GM12892 (cell line): ENCODE measurements at regions not wholly inside any gene's neighbourhood (a gene's known extent, or its start where the extent isn't known, plus 50 kb on each side); places are given as distances from the start of the nearest gene placed in this dataset.

Source experiments
- DNase-seq: peaks from one replicate; pipeline ENCODE4 v3.0.0; 2011; ENCODE audit not compliant: insufficient read length
- FAIRE-seq: peaks from 2 replicates; lab custom pipeline; 2011; peaks lifted over from hg19 to GRCh38; lab: Jason Lieb, UNC
- POLR2A ChIP-seq: IDR thresholded peaks from 2 replicates; pipeline ENCODE4 v1.6.1; 2011; ENCODE audit warnings: low read depth, low read length, control low read depth
- POLR2AphosphoS5 ChIP-seq: IDR thresholded peaks from 2 replicates; pipeline ENCODE4 v1.6.1; 2011; ENCODE audit warnings: low read depth, low read length, control low read depth
- TAF1 ChIP-seq: IDR thresholded peaks from 2 replicates; pipeline ENCODE4 v1.6.1; 2011; ENCODE audit warnings: low read depth, mild to moderate bottlenecking, control low read depth, low read length, borderline replicate concordance

- DNase-seq = no peak
- TF ChIP-seq POLR2AphosphoS5 (no peak), POLR2A (no peak), TAF1 (no peak)
- no peak for FAIRE-seq
Measured at GRCh38 chrX:2583194-2584162, 82.7 kb upstream of the DHRSX start.

- DNase-seq = no peak
- TF ChIP-seq TAF1 (no peak), POLR2A (no peak), POLR2AphosphoS5 (no peak)
- FAIRE-seq = no peak
Measured at GRCh38 chrX:2582667-2583066, 81.9 kb upstream of the DHRSX start.

- FAIRE-seq (no peak), DNase-seq (no peak)
- no peak for TF ChIP-seq POLR2A
- no peak for TF ChIP-seq POLR2AphosphoS5
- TF ChIP-seq TAF1 = no peak
Measured at GRCh38 chrX:2581296-2581695, 80.5 kb upstream of the DHRSX start.

GRCh38 chrX:2578864-2579263 lies 78.1 kb upstream of the DHRSX start:
- TF ChIP-seq TAF1 = no peak
- no peak for TF ChIP-seq POLR2A
- no peak for TF ChIP-seq POLR2AphosphoS5
- FAIRE-seq (no peak), DNase-seq (no peak)

GRCh38 chrX:2577844-2578466 lies 77.2 kb upstream of the DHRSX start:
- DNase-seq = no peak
- TF ChIP-seq POLR2A (no peak), POLR2AphosphoS5 (no peak), TAF1 (no peak)
- no peak for FAIRE-seq

- no peak for FAIRE-seq
- no peak for DNase-seq
- TF ChIP-seq POLR2A (no peak), POLR2AphosphoS5 (no peak), TAF1 (no peak)
Measured at GRCh38 chrX:2576793-2577192, 76.0 kb upstream of the DHRSX start.

- FAIRE-seq (no peak), DNase-seq (no peak)
- TF ChIP-seq POLR2AphosphoS5 = no peak
- no peak for TF ChIP-seq POLR2A
- TF ChIP-seq TAF1 = no peak
Measured at GRCh38 chrX:2574271-2574670, 73.5 kb upstream of the DHRSX start.

GRCh38 chrX:2572740-2573139 lies 72.0 kb upstream of the DHRSX start:
- FAIRE-seq (no peak), DNase-seq (no peak)
- TF ChIP-seq POLR2A (no peak), POLR2AphosphoS5 (no peak), TAF1 (no peak)

GRCh38 chrX:2568125-2568524 lies 67.3 kb upstream of the DHRSX start:
- no peak for FAIRE-seq
- TF ChIP-seq POLR2AphosphoS5 (no peak), POLR2A (no peak), TAF1 (no peak)
- DNase-seq = no peak

GRCh38 chrX:2566055-2566454 lies 65.3 kb upstream of the DHRSX start:
- TF ChIP-seq POLR2AphosphoS5 (no peak), TAF1 (no peak), POLR2A (no peak)
- no peak for FAIRE-seq
- DNase-seq = no peak

GRCh38 chrX:2561456-2561855 lies 60.7 kb upstream of the DHRSX start:
- FAIRE-seq = no peak
- no peak for TF ChIP-seq TAF1
- no peak for TF ChIP-seq POLR2AphosphoS5
- TF ChIP-seq POLR2A = no peak
- no peak for DNase-seq
